ENCODE measurements at regions not wholly inside any gene's neighbourhood (a gene's known extent, or its start where the extent isn't known, plus 50 kb on each side); places are given as distances from the start of the nearest gene placed in this dataset.

GRCh38 chr3:112763258-112763657 is 83.4 kb downstream of the CD200R1L start:
- no peak for TF ChIP-seq CTCF (IDR thresholded peaks at IDR 0.05 in 2 of 3, conservative IDR thresholded peaks at IDR 0.05 in 1 of 3; ENCODE audit: borderline replicate concordance in 1 of 3, insufficient read depth in 1 of 3, low read depth in 2 of 3, low read length in 2 of 3)
- no peak for TF ChIP-seq EZH2 (IDR thresholded peaks at IDR 0.05)
- no peak for TF ChIP-seq YY1 (IDR thresholded peaks at IDR 0.05; ENCODE audit: extremely low read depth, insufficient replicate concordance, low read depth, low read length)
- no peak for TF ChIP-seq POLR2A (IDR thresholded peaks at IDR 0.05; ENCODE audit: borderline replicate concordance, extremely low read depth, insufficient read depth, insufficient read length)
- no peak for TF ChIP-seq SIN3A (IDR thresholded peaks at IDR 0.05; ENCODE audit: low read depth)
- TF ChIP-seq SRF (IDR thresholded peaks at IDR 0.05; ENCODE audit: low read depth): no peak
- TF ChIP-seq EGR1 (IDR thresholded peaks at IDR 0.05; ENCODE audit: low read depth): no peak
